ENCODE measurements at regions not wholly inside any gene's neighbourhood (a gene's known extent, or its start where the extent isn't known, plus 50 kb on each side); places are given as distances from the start of the nearest gene placed in this dataset.

- TF ChIP-seq CTCF (conservative IDR thresholded peaks at IDR 0.05; ENCODE audit: low read length) = no peak
- TF ChIP-seq EZH2phosphoT487 (IDR thresholded peaks at IDR 0.05; ENCODE audit: borderline replicate concordance) = no peak
Measured at GRCh38 chr1:118744420-118744819, 243.7 kb downstream of the TBX15 start.

All from Loucy (cell line).